ENCODE measurements at regions not wholly inside any gene's neighbourhood (a gene's known extent, or its start where the extent isn't known, plus 50 kb on each side); places are given as distances from the start of the nearest gene placed in this dataset.

DNA sequence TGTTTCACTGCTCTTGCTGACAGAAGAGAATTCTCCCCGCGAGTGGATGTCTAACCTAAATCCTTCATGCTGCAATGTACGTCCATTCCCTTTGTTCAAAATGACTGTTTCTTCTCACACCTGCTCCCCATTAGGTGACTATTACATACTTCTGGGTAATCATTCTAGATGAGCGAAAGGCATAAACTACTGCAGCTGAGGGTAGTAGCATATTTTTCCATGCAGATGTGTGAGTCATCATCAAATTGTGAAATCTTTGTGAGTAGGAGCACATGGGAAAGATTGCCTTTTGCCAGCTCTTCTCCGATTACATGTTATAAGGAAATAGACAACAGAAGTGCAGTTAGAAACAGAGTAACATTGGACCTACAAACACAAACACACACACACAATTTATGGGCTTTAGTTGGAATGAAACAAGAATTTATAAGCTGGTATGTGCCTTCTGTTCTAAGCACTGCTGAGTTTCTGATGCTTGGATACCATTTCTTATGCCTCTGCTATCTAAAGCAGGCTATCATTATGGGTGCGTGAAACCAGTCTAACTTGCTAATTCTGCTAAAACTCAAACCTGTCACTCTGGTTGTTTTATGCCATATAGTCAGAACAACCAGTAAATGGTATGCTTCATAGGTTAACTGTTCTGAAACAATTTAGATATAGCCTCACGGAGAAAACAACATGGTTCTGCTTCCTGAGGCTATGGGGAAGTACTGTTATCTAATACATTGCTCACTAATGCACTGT, 346.9 kb upstream of the PSMD7 start:
- H3K4me1 ChIP-seq (ENCODE audit: control insufficient read depth, insufficient read depth, low read length), result no peaks in the 10 kb centered on the region
- SMC1A ChIA-PET (ENCODE audit: uncharacterized antibody, unreplicated experiment), result no interaction called here
- H3K27me3 ChIP-seq (replicated peaks in 1 of 2; ENCODE audit: control insufficient read depth in 2 of 2, insufficient read depth in 2 of 2, low read length in 1 of 2), result no peaks in the 10 kb centered on the region
- TF ChIP-seq SMC3 (IDR thresholded peaks at IDR 0.05; ENCODE audit: borderline replicate concordance, low read length), result no peak
- no peak for TF ChIP-seq RAD51 (IDR thresholded peaks at IDR 0.05)
- no peak for TF ChIP-seq CREB1 (IDR thresholded peaks at IDR 0.05; ENCODE audit: low read depth)
- no peak for TF ChIP-seq SMAD5 (IDR thresholded peaks at IDR 0.05; ENCODE audit: low read depth)
- TF ChIP-seq STAT1 (conservative IDR thresholded peaks at IDR 0.05), result no peak
- TF ChIP-seq, protein P1, sequence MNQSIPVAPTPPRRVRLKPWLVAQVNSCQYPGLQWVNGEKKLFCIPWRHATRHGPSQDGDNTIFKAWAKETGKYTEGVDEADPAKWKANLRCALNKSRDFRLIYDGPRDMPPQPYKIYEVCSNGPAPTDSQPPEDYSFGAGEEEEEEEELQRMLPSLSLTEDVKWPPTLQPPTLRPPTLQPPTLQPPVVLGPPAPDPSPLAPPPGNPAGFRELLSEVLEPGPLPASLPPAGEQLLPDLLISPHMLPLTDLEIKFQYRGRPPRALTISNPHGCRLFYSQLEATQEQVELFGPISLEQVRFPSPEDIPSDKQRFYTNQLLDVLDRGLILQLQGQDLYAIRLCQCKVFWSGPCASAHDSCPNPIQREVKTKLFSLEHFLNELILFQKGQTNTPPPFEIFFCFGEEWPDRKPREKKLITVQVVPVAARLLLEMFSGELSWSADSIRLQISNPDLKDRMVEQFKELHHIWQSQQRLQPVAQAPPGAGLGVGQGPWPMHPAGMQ (IDR thresholded peaks at IDR 0.05; ENCODE audit: borderline replicate concordance), result no peak
- no peak for TF ChIP-seq ZNF274 (IDR thresholded peaks at IDR 0.05; ENCODE audit: insufficient read depth, insufficient read length)
- no peak for TF ChIP-seq POU2F2 (IDR thresholded peaks at IDR 0.05; ENCODE audit: borderline replicate concordance, low read depth, low read length)
- TF ChIP-seq NFXL1 (IDR thresholded peaks at IDR 0.05; ENCODE audit: borderline replicate concordance), result no peak
- TF ChIP-seq SPI1 (IDR thresholded peaks at IDR 0.05; ENCODE audit: borderline replicate concordance, insufficient read depth, low read depth, low read length), result no peak
- TF ChIP-seq JUNB (IDR thresholded peaks at IDR 0.05), result no peak
- TF ChIP-seq, protein P2, sequence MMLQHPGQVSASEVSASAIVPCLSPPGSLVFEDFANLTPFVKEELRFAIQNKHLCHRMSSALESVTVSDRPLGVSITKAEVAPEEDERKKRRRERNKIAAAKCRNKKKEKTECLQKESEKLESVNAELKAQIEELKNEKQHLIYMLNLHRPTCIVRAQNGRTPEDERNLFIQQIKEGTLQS (IDR thresholded peaks at IDR 0.05; ENCODE audit: borderline replicate concordance, extremely low read depth, low read depth, low read length), result no peak
- no peak for TF ChIP-seq MYB (IDR thresholded peaks at IDR 0.05; ENCODE audit: borderline replicate concordance, low read depth, low read length)
- no peak for TF ChIP-seq IKZF1 (conservative IDR thresholded peaks at IDR 0.05)
- no peak for TF ChIP-seq IRF4 (IDR thresholded peaks at IDR 0.05; ENCODE audit: low read depth, low read length)
- no peak for TF ChIP-seq YY1 (IDR thresholded peaks at IDR 0.05; ENCODE audit: low read depth, low read length)
- no peak for TF ChIP-seq ZSCAN29 (IDR thresholded peaks at IDR 0.05)
- TF ChIP-seq, protein P3, sequence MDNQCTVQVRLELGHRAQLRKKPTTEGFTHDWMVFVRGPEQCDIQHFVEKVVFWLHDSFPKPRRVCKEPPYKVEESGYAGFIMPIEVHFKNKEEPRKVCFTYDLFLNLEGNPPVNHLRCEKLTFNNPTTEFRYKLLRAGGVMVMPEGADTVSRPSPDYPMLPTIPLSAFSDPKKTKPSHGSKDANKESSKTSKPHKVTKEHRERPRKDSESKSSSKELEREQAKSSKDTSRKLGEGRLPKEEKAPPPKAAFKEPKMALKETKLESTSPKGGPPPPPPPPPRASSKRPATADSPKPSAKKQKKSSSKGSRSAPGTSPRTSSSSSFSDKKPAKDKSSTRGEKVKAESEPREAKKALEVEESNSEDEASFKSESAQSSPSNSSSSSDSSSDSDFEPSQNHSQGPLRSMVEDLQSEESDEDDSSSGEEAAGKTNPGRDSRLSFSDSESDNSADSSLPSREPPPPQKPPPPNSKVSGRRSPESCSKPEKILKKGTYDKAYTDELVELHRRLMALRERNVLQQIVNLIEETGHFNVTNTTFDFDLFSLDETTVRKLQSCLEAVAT (IDR thresholded peaks at IDR 0.05), result no peak
- TF ChIP-seq ZNF24 (IDR thresholded peaks at IDR 0.05), result no peak
- no peak overlapping the region for H3K9ac ChIP-seq (ENCODE audit: control insufficient read depth, insufficient read depth, low read length)
- no peaks in the 10 kb centered on the region for H4K20me1 ChIP-seq (ENCODE audit: control insufficient read depth, insufficient read depth)
- no peak overlapping the region for H3K27ac ChIP-seq (ENCODE audit: control insufficient read depth, insufficient read depth)
- CTCF ChIA-PET, result no interaction called here
- intact Hi-C loops (cut with micrococcal nuclease; ENCODE audit: unreplicated experiment), result no loop called here
- H2AFZ ChIP-seq (ENCODE audit: control insufficient read depth, low read depth, low read length), result no peak overlapping the region
- no peak overlapping the region for H3K4me3 ChIP-seq
- BruUV-seq (replicated peaks), result no TSS peak
- H3K4me2 ChIP-seq (ENCODE audit: control insufficient read depth, insufficient read depth), result no peak overlapping the region
- RAD21 ChIA-PET (ENCODE audit: unreplicated experiment), result no interaction called here
- POLR2A ChIA-PET, result no interaction called here
- no peaks in the 10 kb centered on the region for H3K36me3 ChIP-seq (ENCODE audit: control insufficient read depth in 2 of 2, insufficient read depth in 2 of 2, low read length in 1 of 2)
- ATAC-seq (no peak), FAIRE-seq (no peak), DNase-seq (ENCODE audit: low read depth, low spot score) (no peak)
- in situ Hi-C loops (cut with MboI), result loop anchor here (10.0 kb wide), 1 partner anchor 1825 kb away; no protein-coding TSS in a partner anchor
- no peaks in the 10 kb centered on the region for H3K79me2 ChIP-seq (ENCODE audit: control insufficient read depth, insufficient read depth, low read length)
- H3K9me3 ChIP-seq (replicated peaks; ENCODE audit: control insufficient read depth, insufficient read depth, low read length), result no peaks in the 10 kb centered on the region
- 72% methylated on average over 7 of the region's 7 CpGs for WGBS (ENCODE audit: insufficient coverage, insufficient replicate concordance, low lambda C conversion rate, missing lambda C conversion rate)
